C4-2B (cell line): ENCODE measurements at regions not wholly inside any gene's neighbourhood (a gene's known extent, or its start where the extent isn't known, plus 50 kb on each side); places are given as distances from the start of the nearest gene placed in this dataset.

Experiments
- H3K27ac ChIP-seq: fragments of 450-650 bp; 2 replicates; pipeline ENCODE4 v1.5.1; 2017
- ZFX ChIP-seq: fragments of 450-650 bp; IDR thresholded peaks from 2 replicates; pipeline ENCODE4 v1.6.1; 2017
- TF ChIP-seq, protein P1 (sequence below): fragments of 450-650 bp; conservative IDR thresholded peaks from 2 replicates; pipeline ENCODE4 v1.5.1; 2017; ENCODE audit warnings: mild to moderate bottlenecking

DNA sequence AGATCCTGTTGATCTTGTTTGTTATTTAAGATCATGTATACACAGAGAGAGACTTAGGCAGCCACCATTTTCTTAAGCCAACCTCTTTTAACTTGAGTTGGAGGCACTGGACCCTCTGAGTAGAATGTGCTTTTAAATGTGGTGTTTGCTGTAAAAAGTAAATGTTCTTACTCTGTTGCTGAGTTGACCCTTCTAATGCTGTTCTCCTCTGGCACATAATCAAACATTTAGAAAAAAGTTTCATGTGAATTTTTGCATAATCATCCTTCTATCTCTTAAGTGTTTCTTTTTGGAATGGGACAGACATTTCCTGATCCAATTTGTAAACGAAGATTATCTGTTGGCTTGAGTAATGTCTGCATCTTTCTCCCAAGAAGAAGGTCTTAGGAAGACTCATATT lies 255.1 kb upstream of the ETAA1 start:
- no peak overlapping the region for H3K27ac ChIP-seq
- TF ChIP-seq ZFX = no peak
- TF ChIP-seq, protein P1, sequence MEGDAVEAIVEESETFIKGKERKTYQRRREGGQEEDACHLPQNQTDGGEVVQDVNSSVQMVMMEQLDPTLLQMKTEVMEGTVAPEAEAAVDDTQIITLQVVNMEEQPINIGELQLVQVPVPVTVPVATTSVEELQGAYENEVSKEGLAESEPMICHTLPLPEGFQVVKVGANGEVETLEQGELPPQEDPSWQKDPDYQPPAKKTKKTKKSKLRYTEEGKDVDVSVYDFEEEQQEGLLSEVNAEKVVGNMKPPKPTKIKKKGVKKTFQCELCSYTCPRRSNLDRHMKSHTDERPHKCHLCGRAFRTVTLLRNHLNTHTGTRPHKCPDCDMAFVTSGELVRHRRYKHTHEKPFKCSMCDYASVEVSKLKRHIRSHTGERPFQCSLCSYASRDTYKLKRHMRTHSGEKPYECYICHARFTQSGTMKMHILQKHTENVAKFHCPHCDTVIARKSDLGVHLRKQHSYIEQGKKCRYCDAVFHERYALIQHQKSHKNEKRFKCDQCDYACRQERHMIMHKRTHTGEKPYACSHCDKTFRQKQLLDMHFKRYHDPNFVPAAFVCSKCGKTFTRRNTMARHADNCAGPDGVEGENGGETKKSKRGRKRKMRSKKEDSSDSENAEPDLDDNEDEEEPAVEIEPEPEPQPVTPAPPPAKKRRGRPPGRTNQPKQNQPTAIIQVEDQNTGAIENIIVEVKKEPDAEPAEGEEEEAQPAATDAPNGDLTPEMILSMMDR = no peak

DNA sequence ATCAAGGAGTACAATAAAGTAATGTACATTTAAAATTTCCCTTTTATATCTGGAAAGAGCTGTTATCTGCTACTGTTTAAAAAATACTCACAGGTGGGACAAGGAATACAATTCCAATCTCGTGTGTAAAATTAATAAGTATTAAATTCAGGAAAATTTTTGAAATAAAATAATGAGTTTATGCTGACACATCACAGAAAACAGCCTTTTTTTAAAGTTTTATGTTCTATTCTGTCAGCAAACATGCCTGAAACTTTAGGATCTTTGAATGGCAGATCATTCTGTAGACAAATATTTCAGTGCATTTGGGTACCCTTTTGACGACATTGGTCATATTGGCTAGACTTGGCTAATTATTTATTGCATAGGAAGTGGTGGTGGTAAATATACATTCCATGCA lies 254.4 kb upstream of the ETAA1 start:
- TF ChIP-seq, protein P1 = no peak
- no peak for TF ChIP-seq ZFX

DNA sequence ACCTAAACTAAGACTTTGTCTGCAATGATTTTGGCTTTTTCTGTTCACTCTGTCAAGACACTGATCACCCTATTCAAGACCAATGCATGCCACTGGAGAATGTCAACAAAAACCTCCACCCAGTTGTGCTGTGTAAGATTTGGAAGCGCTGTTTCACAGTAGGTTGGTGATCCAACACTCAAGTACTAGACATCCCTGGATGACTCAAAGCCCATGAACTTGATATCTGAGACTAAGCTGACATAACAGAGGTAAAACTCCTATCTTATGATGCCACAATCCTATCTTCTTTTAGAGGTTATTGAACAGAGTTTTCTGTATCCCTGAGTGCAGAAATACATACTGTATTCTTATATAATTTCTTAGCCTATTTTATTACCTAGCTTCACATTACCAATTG lies 251.3 kb upstream of the ETAA1 start:
- TF ChIP-seq ZFX = no peak
- TF ChIP-seq, protein P1 = no peak
- no peak overlapping the region for H3K27ac ChIP-seq

More for the DNA sequence above, 254.4 kb upstream of the ETAA1 start:
- no peak overlapping the region for H3K27ac ChIP-seq

DNA sequence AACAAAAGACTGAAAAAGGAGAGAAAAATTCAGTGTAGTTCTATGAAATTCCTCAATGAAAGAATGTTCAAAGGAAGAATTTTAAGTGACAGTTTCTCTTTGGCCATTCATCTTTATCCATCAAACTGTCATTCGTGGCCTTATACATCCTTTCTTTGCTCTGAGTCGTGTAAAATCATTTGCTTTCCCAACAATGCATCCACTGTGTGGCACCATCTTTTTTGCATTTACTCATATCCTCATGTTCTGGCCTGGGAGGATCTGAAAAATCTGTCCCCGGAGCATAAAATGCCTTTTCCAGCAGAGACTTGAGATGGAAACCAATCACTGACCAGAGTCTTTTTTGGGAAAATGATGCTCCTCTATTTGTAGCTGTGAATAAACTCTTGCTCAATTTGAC lies 240.3 kb upstream of the ETAA1 start:
- no peak for TF ChIP-seq ZFX
- TF ChIP-seq, protein P1 = no peak
- no peak overlapping the region for H3K27ac ChIP-seq

DNA sequence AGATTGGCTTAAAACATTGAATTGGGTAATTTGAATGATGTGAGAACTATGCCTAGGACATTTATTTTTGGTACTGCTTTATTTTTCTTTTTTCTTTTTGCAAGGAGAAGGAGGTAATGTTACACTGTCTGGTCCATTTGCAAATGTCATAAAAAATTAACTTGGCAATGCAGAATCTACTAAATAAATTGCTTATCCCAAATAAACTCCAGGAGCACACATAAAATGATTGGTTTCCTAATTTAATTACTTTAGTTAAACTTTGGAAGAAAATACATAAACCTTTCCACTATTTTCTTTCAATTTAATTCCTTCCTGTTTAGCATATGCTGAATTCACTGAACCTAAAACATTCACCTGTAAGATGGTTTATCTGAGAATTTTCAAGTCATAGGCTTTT lies 238.4 kb upstream of the ETAA1 start:
- H3K27ac ChIP-seq = no peak overlapping the region

DNA sequence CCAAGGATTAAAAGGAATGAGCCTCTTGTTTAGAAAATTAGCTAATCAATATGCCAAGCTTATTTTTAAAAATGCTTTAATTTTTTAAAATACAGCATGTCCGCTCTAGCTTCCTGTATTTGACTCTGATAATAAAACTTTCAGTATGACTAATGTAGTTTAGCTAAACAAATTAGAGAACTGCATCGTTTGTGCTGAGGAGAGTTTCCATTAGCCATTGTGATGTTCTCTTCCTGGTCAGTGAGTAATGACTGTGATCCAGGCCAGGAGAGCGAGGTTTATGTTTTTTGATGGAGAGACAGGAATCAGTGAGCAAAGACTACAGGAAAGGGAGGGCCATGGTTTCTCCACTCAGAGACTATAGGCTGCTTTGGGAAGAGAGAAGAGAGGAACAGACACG lies 237.2 kb upstream of the ETAA1 start:
- TF ChIP-seq ZFX = no peak
- TF ChIP-seq, protein P1 = no peak
- no peak overlapping the region for H3K27ac ChIP-seq

More for the DNA sequence above, 238.4 kb upstream of the ETAA1 start:
- TF ChIP-seq, protein P1 = no peak
- TF ChIP-seq ZFX = no peak

DNA sequence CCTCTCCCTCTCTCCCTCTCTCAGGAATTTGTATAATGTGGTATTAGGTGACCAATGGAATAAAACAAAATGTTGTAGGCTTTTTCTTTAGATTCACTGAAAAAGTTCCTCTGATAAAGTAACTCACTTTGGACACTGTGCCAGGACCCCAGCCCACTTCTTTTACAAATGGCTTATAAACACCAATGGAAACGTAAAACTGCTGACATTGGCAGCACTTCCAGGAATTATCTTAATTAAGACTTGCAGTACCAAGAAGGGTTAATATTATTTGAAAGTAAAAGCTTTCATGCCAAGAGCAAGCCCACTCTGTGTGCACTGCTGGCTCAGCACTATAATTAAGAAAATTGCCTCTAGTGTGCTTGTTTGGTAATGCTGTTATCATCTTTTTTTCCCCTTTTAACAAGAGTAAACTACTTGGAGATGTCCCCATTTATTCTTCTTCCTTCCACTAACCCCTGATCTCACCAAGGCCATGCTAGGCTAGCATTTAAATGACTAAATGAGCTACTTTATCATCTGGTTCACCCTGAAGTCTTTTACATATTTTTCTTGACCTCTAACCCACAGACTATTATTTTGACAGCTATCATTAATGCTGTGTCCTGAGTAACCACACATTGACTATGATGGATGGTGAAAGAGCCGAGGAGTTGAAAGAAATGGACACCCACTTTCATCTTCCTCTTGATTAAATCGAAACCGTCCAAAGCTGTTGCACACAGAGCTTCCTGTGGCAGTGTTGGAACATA lies 232.2 kb upstream of the ETAA1 start:
- no peak for TF ChIP-seq ZFX
- TF ChIP-seq, protein P1 = no peak
- no peak overlapping the region for H3K27ac ChIP-seq
